Left ventricle myocardium inferior (tissue), 1 donor: ENCODE measurements at regions not wholly inside any gene's neighbourhood (a gene's known extent, or its start where the extent isn't known, plus 50 kb on each side); places are given as distances from the start of the nearest gene placed in this dataset.

Experiments
- DNase-seq: peaks from one replicate; pipeline ENCODE4 v3.0.0-alpha.2; 2020
- H3K27ac ChIP-seq: fragments of 200-600 bp; replicated peaks from 2 replicates; pipeline ENCODE4 v1.8.0; 2021
- H3K27me3 ChIP-seq: fragments of 200-600 bp; 2 replicates; pipeline ENCODE4 v1.8.0; 2021; ENCODE audit warnings: low read depth
- H3K36me3 ChIP-seq: fragments of 200-600 bp; 2 replicates; pipeline ENCODE4 v1.8.0; 2021
- H3K4me1 ChIP-seq: fragments of 200-600 bp; 2 replicates; pipeline ENCODE4 v1.8.0; 2021
- H3K4me3 ChIP-seq: fragments of 200-600 bp; 2 replicates; pipeline ENCODE4 v1.8.0; 2021; ENCODE audit warnings: mild to moderate bottlenecking, moderate library complexity
- H3K9me3 ChIP-seq: fragments of 200-600 bp; replicated peaks from 2 replicates; pipeline ENCODE4 v1.8.0; 2021
- CTCF ChIP-seq: fragments of 200-600 bp; IDR thresholded peaks from 2 replicates; pipeline ENCODE4 v1.8.0; 2021; ENCODE audit warnings: antibody characterized with exemption, mild to moderate bottlenecking, borderline replicate concordance
- intact Hi-C: fragments of 100-400 bp; cut with micrococcal nuclease; formaldehyde crosslinking; loops from one replicate; pipeline ENCODE4 v1.11.0; 2022
- donor health status: DM: no; HTN: yes; CAD: no; lungs with severe emphysema.

GRCh38 chr5:164375051-164375450 lies 869.6 kb downstream of the MAT2B start:
- Histone ChIP-seq H3K27ac (no peak overlapping the region), H3K4me1 (no peaks in the 10 kb centered on the region), H3K4me3 (no peak overlapping the region), H3K36me3 (no peaks in the 10 kb centered on the region), H3K9me3 (peaks cover 17% of the 10 kb centered on the region), H3K27me3 (no peaks in the 10 kb centered on the region)
- no peak for DNase-seq
- intact Hi-C loops = no loop called here
- no peak for TF ChIP-seq CTCF

GRCh38 chr5:164376843-164377242 lies 871.4 kb downstream of the MAT2B start:
- H3K4me3 ChIP-seq = no peak overlapping the region
- no peak for DNase-seq

GRCh38 chr5:164377746-164378145 lies 872.3 kb downstream of the MAT2B start:
- no peak overlapping the region for H3K4me3 ChIP-seq
- H3K9me3 ChIP-seq = peaks cover 27% of the 10 kb centered on the region
- no peaks in the 10 kb centered on the region for H3K4me1 ChIP-seq
- no peak overlapping the region for H3K27ac ChIP-seq
- no peaks in the 10 kb centered on the region for H3K27me3 ChIP-seq
- no peak for DNase-seq
- no peaks in the 10 kb centered on the region for H3K36me3 ChIP-seq
- intact Hi-C loops = no loop called here
- no peak for TF ChIP-seq CTCF

More at GRCh38 chr5:164376843-164377242, 871.4 kb downstream of the MAT2B start:
- no peak for TF ChIP-seq CTCF
- intact Hi-C loops = no loop called here
- Histone ChIP-seq H3K36me3 (no peaks in the 10 kb centered on the region), H3K9me3 (peaks cover 21% of the 10 kb centered on the region), H3K4me1 (no peaks in the 10 kb centered on the region), H3K27me3 (no peaks in the 10 kb centered on the region), H3K27ac (no peak overlapping the region)

- no peaks in the 10 kb centered on the region for H3K4me1 ChIP-seq
- H3K9me3 ChIP-seq = peaks cover 50% of the 10 kb centered on the region
- H3K27ac ChIP-seq = no peak overlapping the region
- TF ChIP-seq CTCF = no peak
- intact Hi-C loops = no loop called here
- no peaks in the 10 kb centered on the region for H3K36me3 ChIP-seq
- no peak for DNase-seq
- no peaks in the 10 kb centered on the region for H3K27me3 ChIP-seq
- no peak overlapping the region for H3K4me3 ChIP-seq
Measured at GRCh38 chr5:164383662-164384061, 878.2 kb downstream of the MAT2B start.

GRCh38 chr5:164392531-164392930 lies 887.1 kb downstream of the MAT2B start:
- Histone ChIP-seq H3K27ac (no peak overlapping the region), H3K27me3 (no peaks in the 10 kb centered on the region), H3K4me3 (no peak overlapping the region), H3K4me1 (no peaks in the 10 kb centered on the region), H3K9me3 (no peaks in the 10 kb centered on the region), H3K36me3 (no peaks in the 10 kb centered on the region)
- no peak for DNase-seq
- intact Hi-C loops = no loop called here
- no peak for TF ChIP-seq CTCF
